ENCODE measurements at regions not wholly inside any gene's neighbourhood (a gene's known extent, or its start where the extent isn't known, plus 50 kb on each side); places are given as distances from the start of the nearest gene placed in this dataset.

DNA sequence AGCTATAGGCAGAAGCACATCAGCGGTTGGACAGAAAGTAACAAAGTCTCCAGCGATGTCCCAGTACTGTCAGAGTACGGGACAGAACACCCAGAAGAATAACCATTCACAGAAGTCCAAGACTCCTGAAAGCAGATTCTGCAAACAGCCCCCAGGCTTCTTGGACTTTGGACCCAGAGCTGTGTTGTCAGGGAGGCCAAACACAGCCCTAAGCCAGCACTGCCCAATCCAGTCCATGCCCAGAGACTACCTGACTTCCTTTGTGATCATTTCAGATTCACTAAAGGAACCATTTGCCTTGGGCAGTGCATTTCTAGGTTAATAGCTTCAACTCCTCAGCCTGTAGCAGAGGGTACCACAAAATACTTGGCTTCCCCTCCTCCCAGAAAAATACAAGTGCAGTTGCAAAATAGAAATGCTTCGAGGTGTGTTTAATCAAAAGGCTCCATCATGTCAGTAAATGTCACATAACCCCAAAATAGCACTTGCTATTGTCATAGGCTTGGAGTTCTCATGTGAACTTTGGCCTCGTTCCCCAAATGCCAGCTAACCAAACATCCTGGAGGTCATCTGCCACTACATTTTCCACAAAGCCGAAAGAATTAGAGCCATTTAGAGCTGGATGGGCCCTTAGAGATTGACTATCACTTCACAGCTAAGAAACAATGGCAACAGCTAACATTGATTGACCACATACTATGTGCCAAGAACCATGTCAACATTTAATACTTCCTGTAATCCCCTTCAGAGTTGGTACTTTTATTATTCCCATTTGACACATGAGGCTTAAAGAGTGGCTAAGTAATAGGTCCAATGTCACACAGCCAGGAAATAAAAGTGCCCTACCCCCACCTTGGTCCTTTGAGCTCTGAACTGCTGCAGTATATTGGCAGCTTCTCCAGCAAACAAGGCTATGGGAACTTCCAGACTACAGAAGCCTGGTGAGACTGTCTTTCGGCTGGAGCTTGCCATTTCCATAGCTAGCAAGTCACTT lies 329.9 kb downstream of the FOXO1 start:
- TF ChIP-seq CTCF (IDR thresholded peaks at IDR 0.05; ENCODE audit: low read depth, low read length, poor library complexity, severe bottlenecking): no peak
- no peak for TF ChIP-seq EZH2phosphoT487 (IDR thresholded peaks at IDR 0.05; ENCODE audit: borderline replicate concordance, low read length)
